Heart right ventricle (tissue), 16 donors: ENCODE measurements at regions not wholly inside any gene's neighbourhood (a gene's known extent, or its start where the extent isn't known, plus 50 kb on each side); places are given as distances from the start of the nearest gene placed in this dataset.

ENCODE experiments used
- ATAC-seq, 8 donors: fragments of 200-7000 bp; cut with Tn5 transposase; one replicate each; pipeline ENCODE4 v1.9.1; 2020; ENCODE audit warnings: mild to moderate bottlenecking in 8 of 8, moderate library complexity in 8 of 8, moderate number of reproducible peaks in 1 of 8
- DNase-seq, 2 donors: peaks; one replicate each; pipeline ENCODE4 v3.0.0-alpha.2; 2020
- H3K27ac ChIP-seq, 10 donors: fragments of 200-600 bp; sonication (generic) in 2 of 10; one replicate each; pipeline versions ENCODE4 v1.5.0 to v1.8.0; 2020 to 2022; ENCODE audit warnings: mild to moderate bottlenecking in 3 of 10
- H3K27me3 ChIP-seq, 7 donors: fragments of 200-600 bp; one replicate each; pipeline ENCODE4 v1.8.0; 2021 to 2022; ENCODE audit warnings: mild to moderate bottlenecking in 2 of 7
- H3K36me3 ChIP-seq, 9 donors: fragments of 200-600 bp; sonication (generic) in 1 of 9; one replicate each; pipeline versions ENCODE4 v1.5.0 to v1.8.0; 2020 to 2022; ENCODE audit warnings: mild to moderate bottlenecking in 2 of 9
- H3K4me1 ChIP-seq, 9 donors: fragments of 200-600 bp; sonication (generic) in 1 of 9; one replicate each; pipeline versions ENCODE4 v1.5.0 to v1.8.0; 2020 to 2022; ENCODE audit warnings: mild to moderate bottlenecking in 4 of 9
- H3K4me3 ChIP-seq, 10 donors: fragments of 200-600 bp; sonication (generic) in 2 of 10; one replicate each; pipeline versions ENCODE4 v1.5.0 to v1.8.0; 2020 to 2022; ENCODE audit warnings: mild to moderate bottlenecking in 7 of 10, moderate library complexity in 2 of 10
- H3K9me3 ChIP-seq, 11 donors: fragments of 200-600 bp in 10 of 11; sonication (generic) in 2 of 11; one replicate each; pipeline versions ENCODE4 v1.5.0 to v1.8.0; 2013 to 2022; ENCODE audit warnings: mild to moderate bottlenecking in 2 of 11, control low read depth in 1 of 11, moderate library complexity in 1 of 11
- CTCF ChIP-seq, 9 donors: fragments of 200-600 bp; sonication (generic) in 2 of 9; IDR thresholded peaks; one replicate each; pipeline versions ENCODE4 v1.5.0 to v1.8.0; 2021 to 2022; ENCODE audit warnings: antibody characterized with exemption in 9 of 9, mild to moderate bottlenecking in 5 of 9, moderate library complexity in 1 of 9
- WGBS, 2 donors: extraction: QIAGEN DNeasy Blood & Tissue Kit; methylation state at CpG; one replicate each; pipeline ENCODE4 v1.1.7; 2013; ENCODE audit warnings: inconsistent platforms in 1 of 2; 5-methylcytosine and 5-hydroxymethylcytosine counted together
- intact Hi-C, 10 donors: fragments of 100-400 bp; cut with DNase I; formaldehyde crosslinking; loops; one replicate each; pipeline versions ENCODE4 v1.11.1 to v1.14.2; 2022
- donor health status: Arrhythmogenic right ventricular cardiomyopathy.
- donor health status: ischemic (EF 13 %, LVEDD 7.1; RV severe dilation, severe dysfunction).
- donor health status: healthy with polysubstance abuse.
- donor health status: DM: no; HTN: yes; CAD: no.
- donor health status: DM: no; HTN: no; CAD: no.
- donor health status: ischemic (EF 25% LVEDD 6.9; RV normal size, moderate dysfunction).
- donor health status: ischemic (EF 25% LVEDD 5.7; RV mildly dilated, moderate dysfunction).
- donor health status: healthy.
- donor health status: DM: yes; HTN: yes; CAD: no.
- donor health status: Ischemic cardiomyopathy.
- donor health status: ischemic (EF 35%, LVEDD 5.7; RV mildly dilated, moderate dysfunction).
- donor health status: nonischemic (EF 11% LVEDD 7.7; RV severe dilation, severe dysfunction).
- donor health status: DM: yes; HTN: yes; CAD: no.
- donor health status: PGD.
- donor health status: ischemic (EF 29% LVEDD 5.4; RV normal size, mild dysfunction).
- donor health status: nonischemic (EF 23%, LVEDD 6.1; RV moderate dilation, normal function).

- Histone ChIP-seq H3K4me3 (no peak overlapping the region), H3K9me3 (peaks cover 0 to 12% (median 0%) of the 10 kb centered on the region in 11 donors), H3K27ac (no peak overlapping the region), H3K4me1 (no peaks in the 10 kb centered on the region), H3K36me3 (no peaks in the 10 kb centered on the region), H3K27me3 (no peaks in the 10 kb centered on the region)
- intact Hi-C loops = no loop called here
- ATAC-seq (no peak), DNase-seq (no peak)
- WGBS, 2 donors = 94 to 98% methylated on average over 1 of the region's 1 CpG
- TF ChIP-seq CTCF (IDR thresholded peaks at IDR 0.05) = no peak
Observed at GRCh38 chr13:82245860-82246259, 1636.4 kb downstream of the SLITRK1 start.

GRCh38 chr13:82224806-82225205 is 1657.5 kb downstream of the SLITRK1 start:
- Histone ChIP-seq H3K27me3 (no peaks in the 10 kb centered on the region), H3K36me3 (no peaks in the 10 kb centered on the region), H3K4me1 (no peaks in the 10 kb centered on the region), H3K9me3 (peaks cover 0 to 12% (median 0%) of the 10 kb centered on the region in 11 donors), H3K4me3 (no peak overlapping the region), H3K27ac (no peak overlapping the region)
- TF ChIP-seq CTCF (IDR thresholded peaks at IDR 0.05) = no peak
- intact Hi-C loops = no loop called here
- ATAC-seq (no peak), DNase-seq (no peak)
- 69 to 76% methylated on average over 3 of the region's 3 CpGs for whole genome bisulfite sequencing, 2 donors

GRCh38 chr13:82221621-82222020 is 1660.7 kb downstream of the SLITRK1 start:
- 81 to 86% methylated on average over 4 of the region's 4 CpGs for WGBS, 2 donors
- Histone ChIP-seq H3K36me3 (no peaks in the 10 kb centered on the region), H3K4me3 (no peak overlapping the region), H3K27me3 (no peaks in the 10 kb centered on the region), H3K9me3 (peaks cover 0 to 9% (median 0%) of the 10 kb centered on the region in 11 donors), H3K4me1 (no peaks in the 10 kb centered on the region), H3K27ac (no peak overlapping the region)
- intact Hi-C loops = no loop called here
- DNase-seq (no peak), ATAC-seq (no peak)
- no peak for TF ChIP-seq CTCF (IDR thresholded peaks at IDR 0.05)

- H3K9me3 ChIP-seq = peaks cover 0 to 19% (median 0%) of the 10 kb centered on the region in 11 donors
- H3K4me3 ChIP-seq = no peak overlapping the region
Observed at GRCh38 chr13:82220641-82221040, 1661.6 kb downstream of the SLITRK1 start.

More at GRCh38 chr13:82220641-82221040, 1661.6 kb downstream of the SLITRK1 start:
- Histone ChIP-seq H3K36me3 (no peaks in the 10 kb centered on the region), H3K27ac (no peak overlapping the region), H3K4me1 (no peaks in the 10 kb centered on the region), H3K27me3 (no peaks in the 10 kb centered on the region)
- DNase-seq = no peak
- WGBS, 2 donors = 67 to 68% methylated on average over 2 of the region's 2 CpGs
- intact Hi-C loops = no loop called here
- no peak for TF ChIP-seq CTCF (IDR thresholded peaks at IDR 0.05)
- no peak for ATAC-seq
